Mucosa of descending colon (tissue), 3 donors: ENCODE measurements at regions not wholly inside any gene's neighbourhood (a gene's known extent, or its start where the extent isn't known, plus 50 kb on each side); places are given as distances from the start of the nearest gene placed in this dataset.

Experiments
- ATAC-seq: fragments of 200-7000 bp; cut with Tn5 transposase; one replicate; pipeline ENCODE4 v1.9.1; 2020; ENCODE audit warnings: mild to moderate bottlenecking, moderate library complexity
- DNase-seq, 3 donors: peaks; one replicate each; pipeline ENCODE4 v3.0.0-alpha.2; 2020
- H3K36me3 ChIP-seq: fragments of 200-600 bp; one replicate; pipeline ENCODE4 v1.8.0; 2021; ENCODE audit warnings: low read depth, mild to moderate bottlenecking
- H3K4me1 ChIP-seq: fragments of 200-600 bp; one replicate; pipeline ENCODE4 v1.8.0; 2021; ENCODE audit warnings: low read depth, mild to moderate bottlenecking
- H3K4me3 ChIP-seq: fragments of 200-600 bp; one replicate; pipeline ENCODE4 v1.8.0; 2021; ENCODE audit warnings: mild to moderate bottlenecking
- H3K9me3 ChIP-seq: fragments of 200-600 bp; one replicate; pipeline ENCODE4 v1.8.0; 2021; ENCODE audit warnings: mild to moderate bottlenecking
- intact Hi-C, 2 donors: fragments of 100-400 bp; cut with DNase I in 1 of 2; cut with micrococcal nuclease in 1 of 2; formaldehyde crosslinking; loops; one replicate each; pipeline versions ENCODE4 v1.11.0 to v1.11.1; 2022; cut with DNase I, micrococcal nuclease
- TF ChIP-seq, protein P1 (sequence below): fragments of 200-600 bp; IDR thresholded peaks from one replicate; pipeline ENCODE4 v1.8.0; 2022; ENCODE audit warnings: antibody characterized with exemption, mild to moderate bottlenecking
- donor health status: DM: no; HTN: no; CAD: no; lungs with moderate emphysema.
- donor health status: DM: no; HTN: no; CAD: no.
- donor health status: DM: no; HTN: yes; CAD: no.

DNA sequence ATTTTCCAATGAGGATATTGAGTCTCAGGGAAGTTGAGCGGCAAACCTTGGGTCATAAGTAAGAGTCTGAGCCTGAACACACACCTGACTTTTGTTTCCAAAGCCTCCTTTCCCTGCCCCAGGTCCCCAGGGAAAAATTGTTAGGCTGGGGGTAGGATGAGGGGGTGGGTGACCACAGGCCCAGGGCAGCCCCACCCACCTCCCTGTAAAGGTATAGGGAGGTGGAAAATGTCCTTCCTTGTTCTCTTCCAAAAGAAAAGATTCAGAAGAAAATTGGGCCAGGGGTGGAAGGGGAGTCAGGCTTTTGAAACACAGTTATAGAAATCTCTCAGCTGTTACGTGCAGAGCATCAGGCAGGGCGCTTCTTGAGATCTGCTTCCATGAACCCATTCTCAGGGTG, 129.7 kb upstream of the NGF start:
- peaks cover 3% of the 10 kb centered on the region for H3K4me1 ChIP-seq
- H3K36me3 ChIP-seq, result no peaks in the 10 kb centered on the region
- intact Hi-C loops, result loop anchor here (5.0 kb wide), 1 partner anchor 330 kb away; no protein-coding TSS in a partner anchor
- DNase-seq (no peak), ATAC-seq (no peak)
- TF ChIP-seq, protein P1, sequence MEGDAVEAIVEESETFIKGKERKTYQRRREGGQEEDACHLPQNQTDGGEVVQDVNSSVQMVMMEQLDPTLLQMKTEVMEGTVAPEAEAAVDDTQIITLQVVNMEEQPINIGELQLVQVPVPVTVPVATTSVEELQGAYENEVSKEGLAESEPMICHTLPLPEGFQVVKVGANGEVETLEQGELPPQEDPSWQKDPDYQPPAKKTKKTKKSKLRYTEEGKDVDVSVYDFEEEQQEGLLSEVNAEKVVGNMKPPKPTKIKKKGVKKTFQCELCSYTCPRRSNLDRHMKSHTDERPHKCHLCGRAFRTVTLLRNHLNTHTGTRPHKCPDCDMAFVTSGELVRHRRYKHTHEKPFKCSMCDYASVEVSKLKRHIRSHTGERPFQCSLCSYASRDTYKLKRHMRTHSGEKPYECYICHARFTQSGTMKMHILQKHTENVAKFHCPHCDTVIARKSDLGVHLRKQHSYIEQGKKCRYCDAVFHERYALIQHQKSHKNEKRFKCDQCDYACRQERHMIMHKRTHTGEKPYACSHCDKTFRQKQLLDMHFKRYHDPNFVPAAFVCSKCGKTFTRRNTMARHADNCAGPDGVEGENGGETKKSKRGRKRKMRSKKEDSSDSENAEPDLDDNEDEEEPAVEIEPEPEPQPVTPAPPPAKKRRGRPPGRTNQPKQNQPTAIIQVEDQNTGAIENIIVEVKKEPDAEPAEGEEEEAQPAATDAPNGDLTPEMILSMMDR, result no peak
- H3K4me3 ChIP-seq, result no peak overlapping the region
- no peaks in the 10 kb centered on the region for H3K9me3 ChIP-seq

DNA sequence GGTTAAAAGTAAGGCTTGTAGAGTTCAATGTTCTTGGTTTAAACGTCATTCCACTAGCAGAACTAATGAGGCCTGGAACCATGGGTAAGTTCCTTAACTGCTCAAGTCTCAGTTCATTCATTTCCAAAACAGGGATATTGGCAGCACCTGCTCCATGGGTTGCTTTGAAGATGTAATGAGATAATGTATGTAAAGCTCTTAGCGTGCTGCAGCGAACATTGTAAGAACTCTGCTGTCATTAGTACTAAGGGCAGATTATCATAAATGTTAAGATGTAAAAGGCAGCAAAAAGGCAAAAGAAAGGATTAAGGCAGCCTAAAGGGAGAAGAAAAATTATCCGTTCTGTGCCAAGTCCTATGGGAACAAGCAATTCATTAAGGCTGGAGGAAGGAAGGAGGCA, 129.1 kb upstream of the NGF start:
- Histone ChIP-seq H3K4me3 (no peak overlapping the region), H3K4me1 (peaks cover 3% of the 10 kb centered on the region), H3K9me3 (no peaks in the 10 kb centered on the region), H3K36me3 (no peaks in the 10 kb centered on the region)
- intact Hi-C loops, result loop anchor here (5.0 kb wide), 1 partner anchor 330 kb away; no protein-coding TSS in a partner anchor
- no peak for DNase-seq
- no peak for ATAC-seq
- TF ChIP-seq, protein P1, result no peak

DNA sequence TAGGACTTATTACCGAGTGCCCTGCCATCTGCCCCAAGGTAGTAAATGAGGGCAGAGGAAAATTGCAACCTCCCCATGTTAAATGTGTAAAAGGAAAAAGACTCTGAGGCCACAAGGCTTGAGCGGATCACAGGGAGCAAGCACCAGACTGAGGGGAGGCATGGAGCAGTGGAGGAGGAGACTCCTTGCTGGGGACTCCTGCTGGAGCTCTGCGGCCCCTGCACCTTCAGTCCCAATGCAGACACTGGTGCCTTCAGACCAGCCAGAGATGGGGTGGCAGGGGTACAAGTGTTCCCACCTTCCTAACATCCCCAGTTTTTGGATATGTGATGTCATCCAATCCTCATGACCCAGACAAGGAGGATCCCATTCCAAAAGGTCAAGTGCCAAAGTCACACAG, 128.4 kb upstream of the NGF start:
- Histone ChIP-seq H3K4me3 (no peak overlapping the region), H3K4me1 (peaks cover 3% of the 10 kb centered on the region), H3K9me3 (no peaks in the 10 kb centered on the region), H3K36me3 (no peaks in the 10 kb centered on the region)
- intact Hi-C loops, result loop anchor here (5.0 kb wide), 1 partner anchor 329 kb away; no protein-coding TSS in a partner anchor
- DNase-seq (no peak), ATAC-seq (no peak)
- TF ChIP-seq, protein P1, result no peak

DNA sequence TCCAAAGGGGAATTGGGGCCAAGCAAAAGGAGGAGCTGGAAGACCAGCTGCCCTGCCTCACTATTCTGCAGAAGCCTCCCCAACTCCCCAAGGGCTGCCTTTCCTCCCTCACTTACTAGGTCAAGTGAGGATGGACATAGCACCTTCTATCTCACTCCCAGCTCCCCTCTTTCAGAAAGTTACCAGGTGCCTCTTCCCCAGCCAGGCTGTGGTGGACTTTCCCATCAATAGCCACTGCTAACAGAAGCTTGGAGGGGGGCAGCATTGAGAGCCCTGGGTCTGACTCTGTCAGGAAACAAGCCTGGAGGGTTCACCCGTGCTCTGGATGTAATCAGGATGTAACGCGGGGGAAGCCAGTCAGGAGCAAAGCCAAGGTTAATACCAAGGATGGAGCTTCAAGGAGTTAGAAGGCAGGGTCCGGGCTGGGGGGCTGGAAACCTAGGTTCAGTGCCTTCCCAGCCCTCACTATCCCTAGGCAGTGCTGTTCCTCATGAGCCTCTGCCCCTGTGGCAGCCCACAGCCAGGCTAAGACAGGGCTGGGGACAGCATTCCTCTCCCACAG, 127.8 kb upstream of the NGF start:
- intact Hi-C loops, result loop anchor here (5.0 kb wide), 1 partner anchor 329 kb away; no protein-coding TSS in a partner anchor
- TF ChIP-seq, protein P1, result no peak
- Histone ChIP-seq H3K9me3 (no peaks in the 10 kb centered on the region), H3K4me3 (no peak overlapping the region), H3K36me3 (no peaks in the 10 kb centered on the region), H3K4me1 (peaks cover 3% of the 10 kb centered on the region)
- DNase-seq, result no peak
- ATAC-seq, result no peak

DNA sequence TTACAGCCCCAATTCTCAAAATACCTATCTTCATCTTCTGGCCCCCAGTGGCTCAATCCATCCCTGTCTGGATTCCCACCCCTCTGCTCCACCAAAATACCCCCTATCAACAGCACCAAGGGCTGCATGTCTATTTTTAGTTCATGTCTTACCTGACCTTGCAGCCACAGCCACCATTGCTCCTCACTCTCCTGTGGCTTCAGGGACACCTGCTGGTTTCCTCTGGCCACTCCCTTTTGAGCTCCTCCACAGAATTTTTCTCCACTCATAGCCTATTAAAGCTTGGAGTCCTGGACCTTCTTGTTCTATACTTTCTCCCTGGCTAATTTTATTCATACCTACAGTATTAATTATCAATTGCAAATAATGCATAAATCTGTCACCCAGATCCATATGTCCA, 125.3 kb upstream of the NGF start:
- Histone ChIP-seq H3K4me1 (no peaks in the 10 kb centered on the region), H3K36me3 (no peaks in the 10 kb centered on the region), H3K4me3 (no peak overlapping the region), H3K9me3 (no peaks in the 10 kb centered on the region)
- ATAC-seq, result peak; percentile 28
- DNase-seq, result peak in 1 of 3 donors; percentile 9
- TF ChIP-seq, protein P1, result no peak
- intact Hi-C loops, result no loop called here
